ENCODE measurements at regions not wholly inside any gene's neighbourhood (a gene's known extent, or its start where the extent isn't known, plus 50 kb on each side); places are given as distances from the start of the nearest gene placed in this dataset.

- no peaks in the 10 kb centered on the region for H3K9me3 ChIP-seq (ENCODE audit: low read depth, low read length, poor library complexity, severe bottlenecking)
- H3K36me3 ChIP-seq (ENCODE audit: insufficient read depth, low read length, poor library complexity, severe bottlenecking) = no peaks in the 10 kb centered on the region
- DNase-seq (ENCODE audit: low spot score) = no peak
- H3K4me1 ChIP-seq (ENCODE audit: insufficient read depth, low read length, poor library complexity, severe bottlenecking) = no peaks in the 10 kb centered on the region
- CTCF ChIA-PET = no interaction called here
- POLR2A ChIA-PET (ENCODE audit: low non-redundant PET) = no interaction called here
- TF ChIP-seq CTCF (conservative IDR thresholded peaks at IDR 0.05; ENCODE audit: low read depth, low read length) = no peak
- TF ChIP-seq EZH2 (IDR thresholded peaks at IDR 0.05; ENCODE audit: borderline replicate concordance, low read depth, low read length, poor library complexity, severe bottlenecking) = no peak
- no peak overlapping the region for H3K4me3 ChIP-seq (ENCODE audit: low read depth, low read length, poor library complexity, severe bottlenecking)
- intact Hi-C loops (cut with micrococcal nuclease; ENCODE audit: unreplicated experiment) = no loop called here
- BruUV-seq (replicated peaks) = no TSS peak
- no peaks in the 10 kb centered on the region for H3K27me3 ChIP-seq (replicated peaks; ENCODE audit: insufficient read depth, low read depth, low read length, poor library complexity)
- no peak overlapping the region for H3K27ac ChIP-seq (ENCODE audit: low read depth, low read length, poor library complexity, severe bottlenecking)
These were observed 474.7 kb upstream of the ADGRB3 start for GRCh38 chr6:68160348-68160747.

- ChIA-PET CTCF (no interaction called here), POLR2A (ENCODE audit: low non-redundant PET) (no interaction called here)
- Histone ChIP-seq H3K9me3 (ENCODE audit: low read depth, low read length, poor library complexity, severe bottlenecking) (no peaks in the 10 kb centered on the region), H3K27me3 (replicated peaks; ENCODE audit: insufficient read depth, low read depth, low read length, poor library complexity) (no peaks in the 10 kb centered on the region), H3K4me1 (ENCODE audit: insufficient read depth, low read length, poor library complexity, severe bottlenecking) (no peaks in the 10 kb centered on the region), H3K36me3 (ENCODE audit: insufficient read depth, low read length, poor library complexity, severe bottlenecking) (no peaks in the 10 kb centered on the region), H3K27ac (ENCODE audit: low read depth, low read length, poor library complexity, severe bottlenecking) (no peak overlapping the region), H3K4me3 (ENCODE audit: low read depth, low read length, poor library complexity, severe bottlenecking) (no peak overlapping the region)
- TF ChIP-seq EZH2 (IDR thresholded peaks at IDR 0.05; ENCODE audit: borderline replicate concordance, low read depth, low read length, poor library complexity, severe bottlenecking) (no peak), CTCF (conservative IDR thresholded peaks at IDR 0.05; ENCODE audit: low read depth, low read length) (no peak)
- DNase-seq (ENCODE audit: low spot score) = no peak
- intact Hi-C loops (cut with micrococcal nuclease; ENCODE audit: unreplicated experiment) = no loop called here
- BruUV-seq (replicated peaks) = no TSS peak
These were observed 475.6 kb upstream of the ADGRB3 start for GRCh38 chr6:68159433-68159832.

- intact Hi-C loops (cut with micrococcal nuclease; ENCODE audit: unreplicated experiment) = no loop called here
- no peaks in the 10 kb centered on the region for H3K4me1 ChIP-seq (ENCODE audit: insufficient read depth, low read length, poor library complexity, severe bottlenecking)
These were observed 476.8 kb upstream of the ADGRB3 start for GRCh38 chr6:68158256-68158655.

More at GRCh38 chr6:68158256-68158655, 476.8 kb upstream of the ADGRB3 start:
- no peaks in the 10 kb centered on the region for H3K36me3 ChIP-seq (ENCODE audit: insufficient read depth, low read length, poor library complexity, severe bottlenecking)
- H3K27me3 ChIP-seq (replicated peaks; ENCODE audit: insufficient read depth, low read depth, low read length, poor library complexity) = no peaks in the 10 kb centered on the region
- DNase-seq (ENCODE audit: low spot score) = no peak
- no TSS peak for BruUV-seq (replicated peaks)
- CTCF ChIA-PET = no interaction called here
- TF ChIP-seq EZH2 (IDR thresholded peaks at IDR 0.05; ENCODE audit: borderline replicate concordance, low read depth, low read length, poor library complexity, severe bottlenecking) (no peak), CTCF (conservative IDR thresholded peaks at IDR 0.05; ENCODE audit: low read depth, low read length) (no peak)
- POLR2A ChIA-PET (ENCODE audit: low non-redundant PET) = no interaction called here
- no peak overlapping the region for H3K27ac ChIP-seq (ENCODE audit: low read depth, low read length, poor library complexity, severe bottlenecking)
- no peak overlapping the region for H3K4me3 ChIP-seq (ENCODE audit: low read depth, low read length, poor library complexity, severe bottlenecking)
- H3K9me3 ChIP-seq (ENCODE audit: low read depth, low read length, poor library complexity, severe bottlenecking) = no peaks in the 10 kb centered on the region

All from A673 (cell line).